IMR-90 (cell line): ENCODE measurements at regions not wholly inside any gene's neighbourhood (a gene's known extent, or its start where the extent isn't known, plus 50 kb on each side); places are given as distances from the start of the nearest gene placed in this dataset.

Experiments
- ATAC-seq: fragments of 200-7000 bp; cut with Tn5 transposase; 2 replicates; pipeline ENCODE4 v1.9.1; 2020; ENCODE audit warnings: low read depth, mild to moderate bottlenecking, moderate library complexity
- BruUV-seq: library from RNA; stranded (reverse); fragments of 400-500 nt; replicated peaks from 2 replicates; lab custom pipeline; 2021; lab: Mats Ljungman, UMichigan
- CTCF ChIA-PET: fragments of 300-600 bp; formaldehyde crosslinking; extraction: SDS; loops from one replicate; lab custom pipeline; 2021; ENCODE audit warnings: antibody characterized with exemption; lab: Yijun Ruan, JAX
- POLR2A ChIA-PET: fragments of 300-600 bp; sonication (Branson Sonifier 250); formaldehyde crosslinking; loops from one replicate; lab custom pipeline; 2022; ENCODE audit warnings: antibody characterized with exemption; ENCODE audit not compliant: unreplicated experiment; lab: Charles Lee
- DNase-seq: peaks from one replicate; pipeline ENCODE4 v3.0.0; 2013
- H2AFZ ChIP-seq: replicated peaks from 2 replicates; pipeline ENCODE3; 2013; ENCODE audit warnings: low read length, mild to moderate bottlenecking; ENCODE audit not compliant: poor library complexity
- H2AK5ac ChIP-seq: 2 replicates; pipeline ENCODE4 v1.6.1; 2013; ENCODE audit warnings: low read depth, low read length, inconsistent platforms
- H2AK9ac ChIP-seq: replicated peaks from 2 replicates; pipeline ENCODE3; 2013; ENCODE audit warnings: mild to moderate bottlenecking, low read depth, low read length, moderate library complexity; ENCODE audit not compliant: poor library complexity
- H2BK120ac ChIP-seq: 2 replicates; pipeline ENCODE4 v1.6.1; 2013; ENCODE audit warnings: low read depth, low read length, inconsistent platforms
- H2BK15ac ChIP-seq: 3 replicates; pipeline ENCODE4 v1.6.1; 2013; ENCODE audit warnings: low read depth, low read length, inconsistent platforms
- H2BK20ac ChIP-seq: 2 replicates; pipeline ENCODE4 v1.6.1; 2013; ENCODE audit warnings: low read depth, mild to moderate bottlenecking, inconsistent platforms, low read length, moderate library complexity
- H2BK5ac ChIP-seq: 2 replicates; pipeline ENCODE4 v1.6.1; 2013; ENCODE audit warnings: mild to moderate bottlenecking, low read depth, low read length, inconsistent platforms; ENCODE audit not compliant: poor library complexity, severe bottlenecking
- H3K14ac ChIP-seq: replicated peaks from 2 replicates; pipeline ENCODE4 v1.6.1; 2013; ENCODE audit warnings: low read depth, low read length, inconsistent platforms
- H3K18ac ChIP-seq: 2 replicates; pipeline ENCODE4 v1.6.1; 2013; ENCODE audit warnings: low read depth, low read length, control low read depth
- H3K23ac ChIP-seq: 2 replicates; pipeline ENCODE4 v1.6.1; 2013; ENCODE audit warnings: low read depth, low read length, inconsistent platforms
- H3K27ac ChIP-seq: 2 replicates; pipeline ENCODE4 v1.5.1; 2013; ENCODE audit warnings: mild to moderate bottlenecking, control low read depth, low read length; ENCODE audit not compliant: insufficient read depth
- H3K27me3 ChIP-seq: 2 replicates; pipeline ENCODE4 v1.6.1; 2013; ENCODE audit warnings: low read length; ENCODE audit not compliant: control insufficient read depth, insufficient read depth
- H3K36me3 ChIP-seq: 2 replicates; pipeline ENCODE4 v1.6.1; 2013; ENCODE audit warnings: low read length, mixed read lengths; ENCODE audit not compliant: control insufficient read depth, insufficient read depth
- H3K4ac ChIP-seq: 2 replicates; pipeline ENCODE4 v1.6.1; 2013; ENCODE audit warnings: low read depth, low read length, inconsistent platforms
- H3K4me1 ChIP-seq: 2 replicates; pipeline ENCODE4 v1.6.1; 2013; ENCODE audit warnings: low read length, mixed read lengths; ENCODE audit not compliant: control insufficient read depth, insufficient read depth
- H3K4me2 ChIP-seq: 2 replicates; pipeline ENCODE4 v1.6.1; 2013; ENCODE audit warnings: low read depth, mild to moderate bottlenecking, control low read depth, low read length, moderate library complexity
- H3K4me3 ChIP-seq: 2 replicates; pipeline ENCODE4 v1.5.1; 2013; ENCODE audit warnings: low read depth, mild to moderate bottlenecking, control low read depth, low read length, moderate library complexity; ENCODE audit not compliant: insufficient read depth
- H3K56ac ChIP-seq: 2 replicates; pipeline ENCODE4 v1.6.1; 2013; ENCODE audit warnings: low read length, inconsistent platforms; ENCODE audit not compliant: insufficient read depth; ENCODE audit errors: extremely low read depth
- H3K79me1 ChIP-seq, 2 experiments: 2 replicates each; pipeline ENCODE4 v1.6.1; 2013; ENCODE audit warnings: low read length in 2 of 2, inconsistent platforms in 1 of 2, low read depth in 1 of 2
- H3K9ac ChIP-seq: 2 replicates; pipeline ENCODE4 v1.6.1; 2013; ENCODE audit warnings: low read depth, low read length, control low read depth
- H3K9me1 ChIP-seq: 2 replicates; pipeline ENCODE4 v1.6.1; 2013; ENCODE audit warnings: low read length, inconsistent platforms; ENCODE audit not compliant: insufficient read depth
- H3K9me3 ChIP-seq: 2 replicates; pipeline ENCODE4 v1.6.1; 2013; ENCODE audit warnings: low read length; ENCODE audit not compliant: control insufficient read depth, insufficient read depth
- H4K20me1 ChIP-seq: 2 replicates; pipeline ENCODE4 v1.6.1; 2013; ENCODE audit warnings: low read length, inconsistent platforms; ENCODE audit not compliant: insufficient read depth
- H4K5ac ChIP-seq: 2 replicates; pipeline ENCODE4 v1.6.1; 2013; ENCODE audit warnings: mild to moderate bottlenecking, low read depth, low read length, control low read depth
- H4K8ac ChIP-seq, 2 experiments: 2 replicates each; pipeline ENCODE4 v1.6.1; 2013; ENCODE audit warnings: low read depth in 2 of 2, low read length in 2 of 2, control low read depth in 1 of 2, inconsistent platforms in 1 of 2
- H4K91ac ChIP-seq: 2 replicates; pipeline ENCODE4 v1.6.1; 2013; ENCODE audit warnings: low read depth, low read length, inconsistent platforms; ENCODE audit not compliant: insufficient read depth
- BHLHE40 ChIP-seq: fragments of 150-350 bp; IDR thresholded peaks from 2 replicates; pipeline ENCODE4 v1.6.1; 2016; ENCODE audit warnings: mild to moderate bottlenecking, low read depth, low read length
- CHD1 ChIP-seq: IDR thresholded peaks from 2 replicates; pipeline ENCODE4 v1.6.1; 2012; ENCODE audit warnings: low read depth, low read length, improper control_type of control experiment
- CTCF ChIP-seq: conservative IDR thresholded peaks from 2 replicates; pipeline ENCODE4 v1.5.1; 2012; ENCODE audit warnings: mild to moderate bottlenecking, low read depth, low read length, improper control_type of control experiment
- FOS ChIP-seq: fragments of 150-350 bp; IDR thresholded peaks from 2 replicates; pipeline ENCODE4 v1.6.1; 2016; ENCODE audit warnings: low read depth, low read length
- MAFK ChIP-seq: IDR thresholded peaks from 2 replicates; pipeline ENCODE4 v1.6.1; 2012; ENCODE audit warnings: low read depth, low read length, improper control_type of control experiment
- MAZ ChIP-seq: IDR thresholded peaks from 2 replicates; pipeline ENCODE4 v1.6.1; 2012; ENCODE audit warnings: low read depth, mild to moderate bottlenecking, low read length, improper control_type of control experiment, moderate library complexity, borderline replicate concordance
- MXI1 ChIP-seq: IDR thresholded peaks from 2 replicates; pipeline ENCODE4 v1.6.1; 2012; ENCODE audit warnings: low read depth, mild to moderate bottlenecking, low read length, moderate library complexity, borderline replicate concordance
- NFE2L2 ChIP-seq: fragments of 150-350 bp; IDR thresholded peaks from 2 replicates; pipeline ENCODE4 v1.6.1; 2016; ENCODE audit warnings: low read depth, mild to moderate bottlenecking, low read length
- POLR2A ChIP-seq: IDR thresholded peaks from 2 replicates; pipeline ENCODE4 v1.6.1; 2012; ENCODE audit warnings: mild to moderate bottlenecking, low read depth, low read length
- RCOR1 ChIP-seq: IDR thresholded peaks from 2 replicates; pipeline ENCODE4 v1.6.1; 2012; ENCODE audit warnings: mild to moderate bottlenecking, low read length, improper control_type of control experiment; ENCODE audit not compliant: insufficient replicate concordance
- RFX5 ChIP-seq: IDR thresholded peaks from 2 replicates; pipeline ENCODE4 v1.8.0; 2012; ENCODE audit warnings: low read depth, mild to moderate bottlenecking, low read length, moderate library complexity
- SMC3 ChIP-seq: fragments of 150-350 bp; IDR thresholded peaks from 2 replicates; pipeline ENCODE4 v1.6.1; 2016; ENCODE audit warnings: low read depth, mild to moderate bottlenecking, antibody characterized with exemption, low read length, moderate library complexity
- USF2 ChIP-seq: fragments of 150-350 bp; IDR thresholded peaks from 2 replicates; pipeline ENCODE4 v1.6.1; 2017; ENCODE audit warnings: mild to moderate bottlenecking, antibody characterized with exemption, low read length, low read depth
- dilution Hi-C: fragments of 300-500 bp; cut with HindIII; formaldehyde crosslinking; loops from one replicate; pipeline ENCODE4 v1.14.3; 2018; ENCODE audit warnings: low sequenced_read_pairs; ENCODE audit not compliant: unreplicated experiment
- in situ Hi-C: fragments of 300-500 bp; cut with MboI; formaldehyde crosslinking; loops from 3 replicates; pipeline ENCODE4 v1.14.3; 2019; ENCODE audit warnings: low sequenced_read_pairs, inconsistent platforms, mixed read lengths
- intact Hi-C: fragments of 100-400 bp; cut with micrococcal nuclease; formaldehyde crosslinking; loops from 2 replicates; pipeline ENCODE4 v1.10.0; 2022

- H2AFZ ChIP-seq: no peak overlapping the region
- POLR2A ChIA-PET: no interaction called here
- H3K4me1 ChIP-seq: no peaks in the 10 kb centered on the region
- no peak overlapping the region for H3K9ac ChIP-seq
- H3K9me1 ChIP-seq: no peaks in the 10 kb centered on the region
- no peak overlapping the region for H4K91ac ChIP-seq
- no peaks in the 10 kb centered on the region; the same call in 1 of the 2 replicates for H3K9me3 ChIP-seq
- H2BK5ac ChIP-seq: no peak overlapping the region
- H2BK120ac ChIP-seq: no peak overlapping the region
- CTCF ChIA-PET: no interaction called here
- no peak overlapping the region for H3K14ac ChIP-seq
- in situ Hi-C loops: no loop called here
- BruUV-seq: no TSS peak
- no peak overlapping the region for H3K56ac ChIP-seq
- H3K36me3 ChIP-seq: no peaks in the 10 kb centered on the region
- intact Hi-C loops: no loop called here
- no peak for TF ChIP-seq SMC3
- TF ChIP-seq USF2: no peak
- TF ChIP-seq MXI1: no peak
- no peak for TF ChIP-seq POLR2A
- no peak for TF ChIP-seq BHLHE40
- no peak for TF ChIP-seq MAFK
- no peak for TF ChIP-seq CHD1
- no peak for TF ChIP-seq RFX5
- TF ChIP-seq NFE2L2: no peak
- no peak for TF ChIP-seq RCOR1
- TF ChIP-seq CTCF: no peak
- TF ChIP-seq MAZ: no peak
- no peak for TF ChIP-seq FOS
- H3K23ac ChIP-seq: no peak overlapping the region
- no peak overlapping the region for H4K5ac ChIP-seq
- H3K79me1 ChIP-seq: no peaks in the 10 kb centered on the region
- DNase-seq (no peak), ATAC-seq (no peak)
- H3K27ac ChIP-seq: no peak overlapping the region
- H3K4me2 ChIP-seq: no peak overlapping the region
- H2BK20ac ChIP-seq: no peak overlapping the region
- H3K4me3 ChIP-seq: no peak overlapping the region
- H4K20me1 ChIP-seq: no peaks in the 10 kb centered on the region
- no peak overlapping the region for H2AK9ac ChIP-seq
- H2AK5ac ChIP-seq: no peak overlapping the region
- dilution Hi-C loops: no loop called here
- no peak overlapping the region for H3K4ac ChIP-seq
- no peak overlapping the region for H2BK15ac ChIP-seq
- no peak overlapping the region for H4K8ac ChIP-seq
- H3K18ac ChIP-seq: no peak overlapping the region
- H3K27me3 ChIP-seq: no peaks in the 10 kb centered on the region
Measured at GRCh38 chrX:137695417-137695816, 129.5 kb downstream of the ZIC3 start.
